ENCODE measurements at regions not wholly inside any gene's neighbourhood (a gene's known extent, or its start where the extent isn't known, plus 50 kb on each side); places are given as distances from the start of the nearest gene placed in this dataset.

DNA sequence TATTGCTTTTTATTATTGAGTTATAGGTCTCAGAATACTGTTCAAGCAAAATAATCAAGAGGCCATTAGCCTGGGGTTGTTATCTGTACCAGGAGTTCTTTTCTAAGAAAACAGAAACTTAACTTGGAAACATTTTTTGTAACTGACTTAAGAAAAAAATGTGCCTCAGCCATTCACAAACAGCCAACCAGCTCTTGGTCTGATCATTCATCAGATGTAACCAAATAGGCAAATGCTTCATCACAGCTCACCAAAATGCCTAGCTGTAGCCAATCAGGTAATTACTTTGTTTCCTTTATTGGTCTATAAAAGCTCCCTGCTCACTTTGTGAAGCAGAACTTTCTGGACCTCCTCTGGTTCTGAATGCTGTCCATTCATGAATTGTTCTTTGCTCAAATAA, 387.7 kb downstream of the FAT4 start:
- TF ChIP-seq POLR2AphosphoS5 (IDR thresholded peaks at IDR 0.05; ENCODE audit: low read depth) = no peak
- TF ChIP-seq, protein P1, sequence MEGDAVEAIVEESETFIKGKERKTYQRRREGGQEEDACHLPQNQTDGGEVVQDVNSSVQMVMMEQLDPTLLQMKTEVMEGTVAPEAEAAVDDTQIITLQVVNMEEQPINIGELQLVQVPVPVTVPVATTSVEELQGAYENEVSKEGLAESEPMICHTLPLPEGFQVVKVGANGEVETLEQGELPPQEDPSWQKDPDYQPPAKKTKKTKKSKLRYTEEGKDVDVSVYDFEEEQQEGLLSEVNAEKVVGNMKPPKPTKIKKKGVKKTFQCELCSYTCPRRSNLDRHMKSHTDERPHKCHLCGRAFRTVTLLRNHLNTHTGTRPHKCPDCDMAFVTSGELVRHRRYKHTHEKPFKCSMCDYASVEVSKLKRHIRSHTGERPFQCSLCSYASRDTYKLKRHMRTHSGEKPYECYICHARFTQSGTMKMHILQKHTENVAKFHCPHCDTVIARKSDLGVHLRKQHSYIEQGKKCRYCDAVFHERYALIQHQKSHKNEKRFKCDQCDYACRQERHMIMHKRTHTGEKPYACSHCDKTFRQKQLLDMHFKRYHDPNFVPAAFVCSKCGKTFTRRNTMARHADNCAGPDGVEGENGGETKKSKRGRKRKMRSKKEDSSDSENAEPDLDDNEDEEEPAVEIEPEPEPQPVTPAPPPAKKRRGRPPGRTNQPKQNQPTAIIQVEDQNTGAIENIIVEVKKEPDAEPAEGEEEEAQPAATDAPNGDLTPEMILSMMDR (IDR thresholded peaks at IDR 0.05; ENCODE audit: insufficient read depth, low read length) = no peak
- TF ChIP-seq, protein P2, sequence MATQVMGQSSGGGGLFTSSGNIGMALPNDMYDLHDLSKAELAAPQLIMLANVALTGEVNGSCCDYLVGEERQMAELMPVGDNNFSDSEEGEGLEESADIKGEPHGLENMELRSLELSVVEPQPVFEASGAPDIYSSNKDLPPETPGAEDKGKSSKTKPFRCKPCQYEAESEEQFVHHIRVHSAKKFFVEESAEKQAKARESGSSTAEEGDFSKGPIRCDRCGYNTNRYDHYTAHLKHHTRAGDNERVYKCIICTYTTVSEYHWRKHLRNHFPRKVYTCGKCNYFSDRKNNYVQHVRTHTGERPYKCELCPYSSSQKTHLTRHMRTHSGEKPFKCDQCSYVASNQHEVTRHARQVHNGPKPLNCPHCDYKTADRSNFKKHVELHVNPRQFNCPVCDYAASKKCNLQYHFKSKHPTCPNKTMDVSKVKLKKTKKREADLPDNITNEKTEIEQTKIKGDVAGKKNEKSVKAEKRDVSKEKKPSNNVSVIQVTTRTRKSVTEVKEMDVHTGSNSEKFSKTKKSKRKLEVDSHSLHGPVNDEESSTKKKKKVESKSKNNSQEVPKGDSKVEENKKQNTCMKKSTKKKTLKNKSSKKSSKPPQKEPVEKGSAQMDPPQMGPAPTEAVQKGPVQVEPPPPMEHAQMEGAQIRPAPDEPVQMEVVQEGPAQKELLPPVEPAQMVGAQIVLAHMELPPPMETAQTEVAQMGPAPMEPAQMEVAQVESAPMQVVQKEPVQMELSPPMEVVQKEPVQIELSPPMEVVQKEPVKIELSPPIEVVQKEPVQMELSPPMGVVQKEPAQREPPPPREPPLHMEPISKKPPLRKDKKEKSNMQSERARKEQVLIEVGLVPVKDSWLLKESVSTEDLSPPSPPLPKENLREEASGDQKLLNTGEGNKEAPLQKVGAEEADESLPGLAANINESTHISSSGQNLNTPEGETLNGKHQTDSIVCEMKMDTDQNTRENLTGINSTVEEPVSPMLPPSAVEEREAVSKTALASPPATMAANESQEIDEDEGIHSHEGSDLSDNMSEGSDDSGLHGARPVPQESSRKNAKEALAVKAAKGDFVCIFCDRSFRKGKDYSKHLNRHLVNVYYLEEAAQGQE (IDR thresholded peaks at IDR 0.05; ENCODE audit: insufficient replicate concordance, low read depth) = no peak

All from HL-60 (cell line).